GM18517 (cell line): ENCODE measurements at regions not wholly inside any gene's neighbourhood (a gene's known extent, or its start where the extent isn't known, plus 50 kb on each side); places are given as distances from the start of the nearest gene placed in this dataset.
"Not testable (repeated sequence)": the region's sequence is repeated elsewhere in the genome, so short reads cannot be mapped to it uniquely, and the experiment has no call there.

Experiments used
- ATAC-seq: cut with Tn5 transposase; IDR thresholded peaks from one replicate; pipeline ENCODE4 v1.9.1; 2021; ENCODE audit warnings: mild to moderate bottlenecking, moderate library complexity; ENCODE audit not compliant: unreplicated experiment

GRCh38 chr18:56284319-56284718 is 354.1 kb downstream of the TXNL1 start:
- ATAC-seq = no peak

- ATAC-seq = no peak
Measured at GRCh38 chr18:56283316-56283715, 355.1 kb downstream of the TXNL1 start.

GRCh38 chr18:56282234-56283104 is 355.9 kb downstream of the TXNL1 start:
- no peak for ATAC-seq

GRCh38 chr18:56279816-56280215 is 358.6 kb downstream of the TXNL1 start:
- not testable (repeated sequence) for ATAC-seq

GRCh38 chr18:56278421-56279003 is 359.9 kb downstream of the TXNL1 start:
- no peak for ATAC-seq

- ATAC-seq = no peak
Measured at GRCh38 chr18:56276466-56276865, 361.9 kb downstream of the TXNL1 start.

GRCh38 chr18:56273541-56274219 is 364.7 kb downstream of the TXNL1 start:
- ATAC-seq = no peak

GRCh38 chr18:56270671-56271250 is 367.6 kb downstream of the TXNL1 start:
- ATAC-seq = no peak

- ATAC-seq = no peak
Measured at GRCh38 chr18:56269958-56270357, 368.4 kb downstream of the TXNL1 start.

GRCh38 chr18:56268952-56269351 is 369.4 kb downstream of the TXNL1 start:
- no peak for ATAC-seq

- no peak for ATAC-seq
Measured at GRCh38 chr18:56267334-56267733, 371.1 kb downstream of the TXNL1 start.

- ATAC-seq = no peak
Measured at GRCh38 chr18:56258178-56258577, 380.2 kb downstream of the TXNL1 start.

GRCh38 chr18:56257205-56257604 is 381.2 kb downstream of the TXNL1 start:
- ATAC-seq = peak; percentile 76

- no peak for ATAC-seq
Measured at GRCh38 chr18:56256659-56257058, 381.7 kb downstream of the TXNL1 start.

GRCh38 chr18:56255381-56255780 is 383.0 kb downstream of the TXNL1 start:
- ATAC-seq = no peak

- ATAC-seq = no peak
Measured at GRCh38 chr18:56252456-56252855, 385.9 kb downstream of the TXNL1 start.

- peak; percentile 99 for ATAC-seq
Measured at GRCh38 chr18:56248610-56249235, 389.7 kb downstream of the TXNL1 start.

- ATAC-seq = no peak
Measured at GRCh38 chr18:56246916-56247315, 391.5 kb downstream of the TXNL1 start.

GRCh38 chr18:56245866-56246580 is 392.4 kb downstream of the TXNL1 start:
- ATAC-seq = no peak

- no peak for ATAC-seq
Measured at GRCh38 chr18:56240405-56240804, 398.0 kb downstream of the TXNL1 start.
